ENCODE measurements at regions not wholly inside any gene's neighbourhood (a gene's known extent, or its start where the extent isn't known, plus 50 kb on each side); places are given as distances from the start of the nearest gene placed in this dataset.

GRCh38 chr2:220653776-220654175 lies 918.3 kb downstream of the EPHA4 start:
- TF ChIP-seq, protein P1, sequence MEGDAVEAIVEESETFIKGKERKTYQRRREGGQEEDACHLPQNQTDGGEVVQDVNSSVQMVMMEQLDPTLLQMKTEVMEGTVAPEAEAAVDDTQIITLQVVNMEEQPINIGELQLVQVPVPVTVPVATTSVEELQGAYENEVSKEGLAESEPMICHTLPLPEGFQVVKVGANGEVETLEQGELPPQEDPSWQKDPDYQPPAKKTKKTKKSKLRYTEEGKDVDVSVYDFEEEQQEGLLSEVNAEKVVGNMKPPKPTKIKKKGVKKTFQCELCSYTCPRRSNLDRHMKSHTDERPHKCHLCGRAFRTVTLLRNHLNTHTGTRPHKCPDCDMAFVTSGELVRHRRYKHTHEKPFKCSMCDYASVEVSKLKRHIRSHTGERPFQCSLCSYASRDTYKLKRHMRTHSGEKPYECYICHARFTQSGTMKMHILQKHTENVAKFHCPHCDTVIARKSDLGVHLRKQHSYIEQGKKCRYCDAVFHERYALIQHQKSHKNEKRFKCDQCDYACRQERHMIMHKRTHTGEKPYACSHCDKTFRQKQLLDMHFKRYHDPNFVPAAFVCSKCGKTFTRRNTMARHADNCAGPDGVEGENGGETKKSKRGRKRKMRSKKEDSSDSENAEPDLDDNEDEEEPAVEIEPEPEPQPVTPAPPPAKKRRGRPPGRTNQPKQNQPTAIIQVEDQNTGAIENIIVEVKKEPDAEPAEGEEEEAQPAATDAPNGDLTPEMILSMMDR (conservative IDR thresholded peaks at IDR 0.05; ENCODE audit: low read depth, low read length): no peak
- no peak for DNase-seq (ENCODE audit: low read depth)
- no peak overlapping the region for H3K4me3 ChIP-seq (ENCODE audit: low read depth, low read length)

DNA sequence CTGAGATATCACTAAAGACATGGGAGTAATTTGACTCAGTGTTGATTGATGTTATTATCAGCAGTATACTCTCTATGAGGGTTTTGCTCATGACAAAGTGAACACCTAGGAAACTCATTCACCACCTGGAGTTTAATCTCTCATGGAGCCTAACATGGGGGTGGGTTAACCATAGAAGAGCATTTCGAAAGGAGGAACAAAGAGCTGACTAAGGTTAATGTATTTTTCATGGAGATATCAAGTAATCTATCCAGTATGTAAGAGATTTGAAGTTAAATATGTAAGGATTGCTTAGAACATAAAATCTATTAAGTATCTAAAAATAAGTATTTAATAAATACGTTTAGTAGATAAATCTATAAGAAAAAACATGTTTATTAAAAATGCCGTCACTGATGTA lies 917.8 kb downstream of the EPHA4 start:
- H3K4me3 ChIP-seq (ENCODE audit: low read depth, low read length): no peak overlapping the region
- TF ChIP-seq, protein P1 (conservative IDR thresholded peaks at IDR 0.05; ENCODE audit: low read depth, low read length): no peak
- no peak for DNase-seq (ENCODE audit: low read depth)

GRCh38 chr2:220660277-220661145 lies 911.6 kb downstream of the EPHA4 start:
- no peak for DNase-seq (ENCODE audit: low read depth)
- TF ChIP-seq, protein P1 (conservative IDR thresholded peaks at IDR 0.05; ENCODE audit: low read depth, low read length): no peak
- H3K4me3 ChIP-seq (ENCODE audit: low read depth, low read length): no peak overlapping the region

- no peak for DNase-seq (ENCODE audit: low read depth)
- TF ChIP-seq, protein P1 (conservative IDR thresholded peaks at IDR 0.05; ENCODE audit: low read depth, low read length): no peak
- no peak overlapping the region for H3K4me3 ChIP-seq (ENCODE audit: low read depth, low read length)
These were observed 909.7 kb downstream of the EPHA4 start for GRCh38 chr2:220662431-220662830.

- H3K4me3 ChIP-seq (ENCODE audit: low read depth, low read length): no peak overlapping the region
- TF ChIP-seq, protein P1 (conservative IDR thresholded peaks at IDR 0.05; ENCODE audit: low read depth, low read length): no peak
- no peak for DNase-seq (ENCODE audit: low read depth)
These were observed 909.0 kb downstream of the EPHA4 start for GRCh38 chr2:220663065-220663464.

DNA sequence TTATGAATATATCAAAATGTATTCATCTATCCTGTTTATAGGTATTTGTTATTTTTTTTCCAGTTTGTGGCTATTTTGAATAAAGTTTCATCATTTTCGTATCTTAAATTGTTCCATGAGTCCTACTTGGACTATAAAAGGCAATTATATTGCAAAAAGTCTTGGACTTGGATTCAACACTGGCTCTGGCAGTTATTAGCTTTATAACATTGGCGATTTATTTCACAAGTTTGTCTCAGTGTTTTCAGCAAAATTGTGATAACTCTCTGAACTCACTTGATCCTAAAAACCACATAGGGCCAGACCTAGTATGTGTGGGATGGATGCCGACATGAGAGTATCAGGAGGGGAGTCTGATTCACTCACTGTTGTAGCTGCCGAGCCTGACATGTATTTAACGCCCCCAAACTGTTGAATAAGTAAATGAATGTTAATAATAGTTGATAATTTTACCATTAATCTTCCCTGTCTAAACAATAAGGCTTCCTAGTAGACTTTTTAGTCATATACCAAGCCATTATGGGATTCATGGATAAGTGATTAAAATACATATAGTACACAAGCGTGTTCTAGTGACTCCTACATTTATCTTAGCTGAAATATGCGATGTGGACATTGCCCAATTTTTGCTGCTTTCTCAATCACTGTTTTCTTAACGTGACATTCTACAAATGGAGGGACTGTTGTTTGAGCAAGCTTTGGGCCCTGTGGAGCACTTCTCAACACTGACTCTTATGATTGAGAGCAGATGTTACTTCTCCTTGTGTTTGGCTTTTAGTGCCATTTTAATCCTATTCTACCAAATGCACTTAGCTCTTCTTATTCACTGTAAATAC lies 907.6 kb downstream of the EPHA4 start:
- TF ChIP-seq, protein P1 (conservative IDR thresholded peaks at IDR 0.05; ENCODE audit: low read depth, low read length): no peak
- no peak for DNase-seq (ENCODE audit: low read depth)
- H3K4me3 ChIP-seq (ENCODE audit: low read depth, low read length): no peak overlapping the region
